OCI-LY3 (cell line): ENCODE measurements at regions not wholly inside any gene's neighbourhood (a gene's known extent, or its start where the extent isn't known, plus 50 kb on each side); places are given as distances from the start of the nearest gene placed in this dataset.

Experiments
- H2AFZ ChIP-seq: fragments of 200-600, 300-600 bp; shearing (Covaris generic); 2 replicates; pipeline ENCODE4 v1.6.0; 2014; ENCODE audit warnings: antibody characterized with exemption, low read depth, low read length
- H3K27ac ChIP-seq: fragments of 200-600, 300-600 bp; sonication (generic); 2 replicates; pipeline ENCODE4 v1.5.1; 2014; ENCODE audit warnings: mild to moderate bottlenecking, low read length, moderate library complexity, mixed read lengths
- H3K27me3 ChIP-seq: fragments of 200-600, 300-600 bp; sonication (generic); 2 replicates; pipeline ENCODE4 v1.6.1; 2014; ENCODE audit warnings: low read depth, low read length, mixed read lengths
- H3K36me3 ChIP-seq: fragments of 200-600, 300-600 bp; sonication (generic); replicated peaks from 2 replicates; pipeline ENCODE3; 2014; ENCODE audit warnings: low read depth, low read length, mixed read lengths
- H3K4me1 ChIP-seq: fragments of 300-600, 200-600 bp; sonication (generic); 2 replicates; pipeline ENCODE4 v1.6.1; 2014; ENCODE audit warnings: low read length, mixed read lengths
- H3K4me2 ChIP-seq: fragments of 200-600, 300-600 bp; sonication (generic); 2 replicates; pipeline ENCODE4 v1.6.1; 2014; ENCODE audit warnings: low read length, mixed read lengths
- H3K4me3 ChIP-seq: fragments of 300-600, 200-600 bp; sonication (generic); 2 replicates; pipeline ENCODE4 v1.5.1; 2014; ENCODE audit warnings: antibody characterized with exemption, mild to moderate bottlenecking, low read length, moderate library complexity
- H3K79me2 ChIP-seq: fragments of 300-600, 200-600 bp; shearing (Covaris generic); 2 replicates; pipeline ENCODE4 v1.6.1; 2014; ENCODE audit warnings: mild to moderate bottlenecking, low read length, mixed read lengths
- H3K9ac ChIP-seq: fragments of 300-600, 200-600 bp; shearing (Covaris generic); 2 replicates; pipeline ENCODE4 v1.6.0; 2014; ENCODE audit warnings: mild to moderate bottlenecking, low read length, moderate library complexity
- H3K9me3 ChIP-seq: fragments of 200-600, 300-600 bp; shearing (Covaris generic); 2 replicates; pipeline ENCODE4 v1.6.1; 2014; ENCODE audit warnings: low read length, mixed read lengths; ENCODE audit not compliant: insufficient read depth
- H4K20me1 ChIP-seq: fragments of 200-600, 300-600 bp; sonication (generic); 2 replicates; pipeline ENCODE4 v1.6.1; 2016; ENCODE audit warnings: low read length, mixed read lengths; ENCODE audit not compliant: insufficient read depth
- CTCF ChIP-seq: fragments of 200-600, 300-600 bp; sonication (generic); IDR thresholded peaks from 2 replicates; pipeline ENCODE4 v1.5.1; 2014; ENCODE audit warnings: antibody characterized with exemption, low read length, low read depth
- EZH2phosphoT487 ChIP-seq: fragments of 200-600 bp; shearing (Covaris generic); IDR thresholded peaks from 2 replicates; pipeline ENCODE4 v1.6.1; 2018; ENCODE audit warnings: antibody characterized with exemption, mixed run types, low read depth

GRCh38 chr3:163450698-163451097, 1627.6 kb downstream of the SI start:
- Histone ChIP-seq H3K9ac (no peak overlapping the region), H4K20me1 (no peaks in the 10 kb centered on the region), H3K27me3 (no peaks in the 10 kb centered on the region), H3K79me2 (no peaks in the 10 kb centered on the region), H3K27ac (no peak overlapping the region), H3K4me3 (no peak overlapping the region), H3K4me1 (no peaks in the 10 kb centered on the region), H3K9me3 (no peaks in the 10 kb centered on the region), H3K4me2 (no peak overlapping the region), H3K36me3 (no peaks in the 10 kb centered on the region), H2AFZ (no peak overlapping the region)
- TF ChIP-seq EZH2phosphoT487 (no peak), CTCF (no peak)

DNA sequence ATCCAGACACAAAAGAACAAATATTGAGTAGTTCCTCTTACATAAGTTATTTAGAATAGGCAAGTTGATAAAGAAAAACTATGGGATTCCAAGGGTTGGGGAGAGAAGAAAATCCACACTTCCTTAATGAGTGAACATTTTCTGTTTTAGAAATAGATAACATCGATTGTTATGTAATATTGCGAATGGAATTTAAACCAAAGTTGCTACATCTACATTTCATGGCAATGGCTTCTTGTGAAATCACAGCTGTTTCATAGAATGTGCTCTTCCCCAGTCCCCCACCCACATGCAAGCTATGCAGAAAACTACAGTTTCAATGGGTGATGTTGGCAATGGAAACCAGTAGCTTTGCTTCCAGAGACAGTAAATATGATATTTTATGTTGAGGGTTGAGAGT, 1639.5 kb downstream of the SI start:
- H2AFZ ChIP-seq = no peak overlapping the region
- no peak overlapping the region for H3K27ac ChIP-seq
- H3K36me3 ChIP-seq = no peaks in the 10 kb centered on the region
- H3K4me1 ChIP-seq = no peaks in the 10 kb centered on the region
- H3K9me3 ChIP-seq = no peaks in the 10 kb centered on the region
- H3K4me2 ChIP-seq = no peak overlapping the region
- TF ChIP-seq EZH2phosphoT487 (no peak), CTCF (no peak)
- H3K9ac ChIP-seq = no peak overlapping the region
- no peaks in the 10 kb centered on the region for H3K79me2 ChIP-seq
- no peak overlapping the region for H3K4me3 ChIP-seq
- H4K20me1 ChIP-seq = no peaks in the 10 kb centered on the region
- no peaks in the 10 kb centered on the region for H3K27me3 ChIP-seq

DNA sequence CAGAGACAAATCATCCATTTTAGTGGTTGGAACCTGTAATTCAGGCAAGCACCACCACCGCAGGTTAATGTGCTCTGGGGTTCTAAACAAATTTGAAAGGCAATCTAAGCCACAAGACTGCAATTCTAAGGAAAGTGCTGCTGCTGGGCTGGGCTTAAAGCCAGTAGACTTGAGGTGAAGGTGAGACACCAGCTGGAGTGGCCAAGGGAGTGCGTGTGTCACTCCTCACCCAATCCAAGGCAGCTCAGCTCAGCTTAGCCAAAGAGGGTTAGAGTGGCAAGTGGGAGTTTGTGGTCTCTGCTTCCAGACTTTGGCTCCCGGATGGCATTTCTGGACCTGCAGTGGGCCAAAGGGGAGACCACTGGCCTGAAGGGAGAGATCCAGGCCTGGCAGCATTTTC, 1655.6 kb downstream of the SI start:
- no peaks in the 10 kb centered on the region for H3K79me2 ChIP-seq
- no peaks in the 10 kb centered on the region for H3K27me3 ChIP-seq
- no peaks in the 10 kb centered on the region for H3K4me1 ChIP-seq
- no peaks in the 10 kb centered on the region for H3K36me3 ChIP-seq
- TF ChIP-seq EZH2phosphoT487 (no peak), CTCF (no peak)
- H3K9ac ChIP-seq = no peak overlapping the region
- no peak overlapping the region for H3K27ac ChIP-seq
- H3K4me3 ChIP-seq = no peak overlapping the region
- H4K20me1 ChIP-seq = no peaks in the 10 kb centered on the region
- H2AFZ ChIP-seq = no peak overlapping the region
- no peaks in the 10 kb centered on the region for H3K9me3 ChIP-seq
- H3K4me2 ChIP-seq = no peak overlapping the region

- H4K20me1 ChIP-seq = no peaks in the 10 kb centered on the region
- H3K36me3 ChIP-seq = no peaks in the 10 kb centered on the region
- H3K27me3 ChIP-seq = no peaks in the 10 kb centered on the region
- H3K9me3 ChIP-seq = no peaks in the 10 kb centered on the region
- H3K4me3 ChIP-seq = no peak overlapping the region
- H3K4me1 ChIP-seq = peaks cover 7% of the 10 kb centered on the region; the same call in 1 of the 2 replicates
- TF ChIP-seq CTCF (no peak), EZH2phosphoT487 (no peak)
- H3K9ac ChIP-seq = no peak overlapping the region
- no peak overlapping the region for H2AFZ ChIP-seq
- H3K27ac ChIP-seq = no peak overlapping the region
- no peak overlapping the region for H3K4me2 ChIP-seq
- H3K79me2 ChIP-seq = no peaks in the 10 kb centered on the region
Measured at GRCh38 chr3:163391407-163392181, 1686.7 kb downstream of the SI start.
